ENCODE measurements at regions not wholly inside any gene's neighbourhood (a gene's known extent, or its start where the extent isn't known, plus 50 kb on each side); places are given as distances from the start of the nearest gene placed in this dataset.

DNA sequence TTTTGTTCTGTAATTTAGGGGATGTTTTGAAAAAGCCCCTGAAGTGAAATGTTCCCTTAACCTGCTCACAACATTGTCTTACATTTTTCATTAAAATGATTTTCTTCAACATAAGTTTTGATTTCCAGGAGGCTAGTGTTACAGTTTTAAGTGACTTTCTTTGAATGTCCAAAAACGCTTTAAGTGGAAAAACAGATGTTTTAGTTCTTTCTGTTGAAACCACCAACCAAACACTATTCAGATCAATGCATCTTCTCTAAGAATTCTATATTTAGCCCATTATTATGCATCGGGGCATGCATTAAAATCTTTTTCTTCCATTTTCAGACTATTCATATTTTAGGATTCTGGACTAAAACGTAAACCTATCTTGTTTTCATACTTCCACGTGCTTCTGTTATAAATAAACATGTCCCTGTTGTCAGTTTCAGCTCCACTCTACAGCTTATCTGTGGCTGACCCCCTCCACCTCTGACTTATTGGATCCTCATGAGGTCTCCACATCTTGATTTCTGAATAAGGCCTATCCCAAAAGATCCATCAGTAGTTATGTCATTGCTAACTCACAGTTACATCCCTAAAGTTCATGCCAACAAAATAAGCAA is 882.3 kb upstream of the SEMA6A start:
- no peak for FAIRE-seq
- TF ChIP-seq, protein P1, sequence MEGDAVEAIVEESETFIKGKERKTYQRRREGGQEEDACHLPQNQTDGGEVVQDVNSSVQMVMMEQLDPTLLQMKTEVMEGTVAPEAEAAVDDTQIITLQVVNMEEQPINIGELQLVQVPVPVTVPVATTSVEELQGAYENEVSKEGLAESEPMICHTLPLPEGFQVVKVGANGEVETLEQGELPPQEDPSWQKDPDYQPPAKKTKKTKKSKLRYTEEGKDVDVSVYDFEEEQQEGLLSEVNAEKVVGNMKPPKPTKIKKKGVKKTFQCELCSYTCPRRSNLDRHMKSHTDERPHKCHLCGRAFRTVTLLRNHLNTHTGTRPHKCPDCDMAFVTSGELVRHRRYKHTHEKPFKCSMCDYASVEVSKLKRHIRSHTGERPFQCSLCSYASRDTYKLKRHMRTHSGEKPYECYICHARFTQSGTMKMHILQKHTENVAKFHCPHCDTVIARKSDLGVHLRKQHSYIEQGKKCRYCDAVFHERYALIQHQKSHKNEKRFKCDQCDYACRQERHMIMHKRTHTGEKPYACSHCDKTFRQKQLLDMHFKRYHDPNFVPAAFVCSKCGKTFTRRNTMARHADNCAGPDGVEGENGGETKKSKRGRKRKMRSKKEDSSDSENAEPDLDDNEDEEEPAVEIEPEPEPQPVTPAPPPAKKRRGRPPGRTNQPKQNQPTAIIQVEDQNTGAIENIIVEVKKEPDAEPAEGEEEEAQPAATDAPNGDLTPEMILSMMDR (IDR thresholded peaks at IDR 0.05; ENCODE audit: insufficient read depth, low read length, severe bottlenecking): no peak
- Histone ChIP-seq H3K36me3 (ENCODE audit: control insufficient read depth, insufficient read depth, low read length) (no peaks in the 10 kb centered on the region), H3K27me3 (ENCODE audit: control insufficient read depth, insufficient read depth, low read length) (no peaks in the 10 kb centered on the region), H3K4me3 (ENCODE audit: low read depth, low read length) (no peak overlapping the region)
- no peak for DNase-seq (ENCODE audit: low read depth)

DNA sequence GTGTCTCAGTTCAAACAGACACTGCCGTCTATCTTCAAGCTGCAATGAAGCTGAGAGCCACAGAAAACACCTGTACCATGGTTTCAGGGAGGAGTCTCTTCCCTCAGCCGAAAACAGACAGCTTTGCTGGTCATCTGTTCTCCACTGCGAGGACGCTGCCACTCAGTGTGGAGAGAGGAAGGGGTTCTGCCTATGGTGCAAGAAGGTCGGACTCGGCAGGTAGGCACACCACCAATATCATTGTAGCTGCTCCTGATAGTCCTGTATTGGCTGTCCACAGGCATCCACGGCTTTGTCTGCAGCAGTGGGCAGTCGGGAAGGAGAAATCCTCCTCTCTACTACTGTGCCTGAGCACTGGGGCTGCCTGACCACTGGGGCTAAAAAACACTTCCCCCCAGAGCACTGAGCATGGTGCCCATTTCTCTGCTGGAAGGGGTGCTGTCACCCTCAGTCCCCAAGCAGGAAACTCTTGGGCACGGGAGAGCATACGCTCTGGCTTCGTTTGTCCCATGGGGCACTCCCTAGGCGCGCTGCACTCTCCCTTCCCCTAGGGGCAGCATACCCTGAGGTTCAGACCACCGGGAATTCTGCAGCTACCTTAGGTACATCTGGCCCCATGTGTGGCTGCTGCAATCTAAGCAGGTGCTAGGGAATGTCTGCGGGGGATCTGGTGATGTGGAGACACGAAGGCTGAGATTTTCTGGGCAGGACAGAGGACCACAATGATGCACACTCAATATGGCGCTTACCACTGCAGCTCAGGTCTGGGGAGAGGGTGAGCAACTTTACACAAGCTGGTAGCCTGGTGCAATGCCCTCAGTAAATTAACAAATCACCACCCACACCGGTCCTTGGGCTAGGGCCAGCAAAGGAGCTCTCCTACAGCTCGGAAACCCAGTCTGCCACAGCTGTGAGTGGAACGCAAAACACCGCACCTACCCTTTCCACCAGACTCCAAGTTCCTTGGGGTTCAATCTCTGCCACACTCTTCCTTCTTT is 880.9 kb upstream of the SEMA6A start:
- FAIRE-seq (peak; percentile 28), DNase-seq (ENCODE audit: low read depth) (no peak)
- H3K4me3 ChIP-seq (ENCODE audit: low read depth, low read length): peak overlapping the region; percentile 41
- no peaks in the 10 kb centered on the region for H3K36me3 ChIP-seq (ENCODE audit: control insufficient read depth, insufficient read depth, low read length)
- H3K27me3 ChIP-seq (ENCODE audit: control insufficient read depth, insufficient read depth, low read length): no peaks in the 10 kb centered on the region
- TF ChIP-seq, protein P1 (IDR thresholded peaks at IDR 0.05; ENCODE audit: insufficient read depth, low read length, severe bottlenecking): peak; percentile 49

DNA sequence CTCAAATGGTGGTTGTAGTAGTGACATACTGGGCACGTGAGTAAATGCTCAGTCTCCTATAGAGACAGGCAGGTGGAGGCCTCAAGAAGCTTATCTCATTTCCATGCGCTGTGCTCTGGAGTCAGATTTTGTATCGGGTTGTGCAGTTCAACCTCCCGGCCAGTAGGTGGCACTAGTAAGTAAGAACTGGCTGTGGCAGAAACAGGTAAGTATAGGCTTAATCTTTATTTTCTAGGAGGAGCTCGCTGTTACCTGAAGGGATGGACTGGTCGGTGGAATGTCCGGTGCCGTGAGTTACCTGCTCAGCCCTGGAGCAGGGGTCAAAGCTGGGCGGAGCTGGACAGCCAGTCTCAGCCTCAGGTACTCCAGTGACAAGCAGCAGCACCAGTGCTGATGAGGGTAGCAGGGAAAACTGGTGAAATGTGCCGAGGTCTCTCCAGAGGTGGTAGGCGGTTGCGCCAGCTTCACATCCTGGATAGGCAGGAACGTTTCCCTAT is 880.1 kb upstream of the SEMA6A start:
- H3K4me3 ChIP-seq (ENCODE audit: low read depth, low read length): peak overlapping the region; percentile 41
- FAIRE-seq: no peak
- peak; percentile 57 for DNase-seq (ENCODE audit: low read depth)

DNA sequence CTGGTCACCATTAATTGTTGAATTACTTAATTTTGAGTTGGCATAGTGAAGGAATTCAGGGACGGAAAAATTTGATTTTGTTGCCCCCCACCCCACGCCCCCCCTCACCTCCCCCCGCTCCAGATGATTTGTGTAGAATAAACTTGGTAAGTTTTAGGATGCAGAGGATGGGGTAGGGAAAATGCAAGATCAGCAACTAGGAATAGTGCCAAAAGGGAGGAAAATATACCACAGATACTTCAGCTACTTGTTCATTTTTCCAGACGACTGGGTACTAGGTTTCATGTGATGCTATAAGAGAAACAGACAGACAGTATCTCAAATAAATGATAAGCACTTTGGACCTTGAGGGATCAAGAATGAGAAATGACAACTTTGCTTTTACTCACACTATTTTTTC is 862.2 kb upstream of the SEMA6A start:
- no peak for DNase-seq (ENCODE audit: low read depth)
- Histone ChIP-seq H3K36me3 (ENCODE audit: control insufficient read depth, insufficient read depth, low read length) (no peaks in the 10 kb centered on the region), H3K4me3 (ENCODE audit: low read depth, low read length) (no peak overlapping the region), H3K27me3 (ENCODE audit: control insufficient read depth, insufficient read depth, low read length) (no peaks in the 10 kb centered on the region)
- TF ChIP-seq, protein P1 (IDR thresholded peaks at IDR 0.05; ENCODE audit: insufficient read depth, low read length, severe bottlenecking): no peak
- FAIRE-seq: no peak

More for the DNA sequence above, 880.1 kb upstream of the SEMA6A start:
- Histone ChIP-seq H3K27me3 (ENCODE audit: control insufficient read depth, insufficient read depth, low read length) (no peaks in the 10 kb centered on the region), H3K36me3 (ENCODE audit: control insufficient read depth, insufficient read depth, low read length) (no peaks in the 10 kb centered on the region)
- TF ChIP-seq, protein P1 (IDR thresholded peaks at IDR 0.05; ENCODE audit: insufficient read depth, low read length, severe bottlenecking): peak; percentile 76

DNA sequence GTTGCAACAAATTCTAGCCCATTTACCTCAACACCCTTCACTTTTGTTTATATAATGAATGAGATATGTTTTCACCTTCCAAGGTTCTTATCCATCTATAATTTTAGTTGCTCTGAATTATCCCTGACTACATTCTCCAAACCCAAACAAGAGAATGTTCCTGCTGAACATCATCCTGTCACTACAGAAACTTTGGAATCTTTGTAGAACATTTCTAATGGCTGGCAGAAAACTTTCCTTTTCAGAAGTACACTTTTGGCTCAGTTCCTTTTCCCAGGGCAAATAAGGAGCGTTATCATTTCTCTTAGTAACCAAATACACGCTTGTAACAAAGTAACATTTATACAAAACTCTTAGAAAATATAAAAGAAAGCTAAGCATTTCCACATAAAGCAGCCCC is 860.6 kb upstream of the SEMA6A start:
- TF ChIP-seq, protein P1 (IDR thresholded peaks at IDR 0.05; ENCODE audit: insufficient read depth, low read length, severe bottlenecking): no peak
- Histone ChIP-seq H3K27me3 (ENCODE audit: control insufficient read depth, insufficient read depth, low read length) (no peaks in the 10 kb centered on the region), H3K4me3 (ENCODE audit: low read depth, low read length) (no peak overlapping the region), H3K36me3 (ENCODE audit: control insufficient read depth, insufficient read depth, low read length) (no peaks in the 10 kb centered on the region)
- DNase-seq (ENCODE audit: low read depth) (no peak), FAIRE-seq (no peak)

All from bronchial epithelial cell (primary cell).